Activated T-helper 2 cell treated with anti-CD3 and anti-CD28 coated beads, Interferon-gamma antibody, Interleukin-2, Interleukin-4, amounts not matched to agents 10 μg/mL and 5 μg/mL and 100 μg/mL, durations not matched to agents 14 hours and 24 hours and 36 hours (primary cell): ENCODE measurements at regions not wholly inside any gene's neighbourhood (a gene's known extent, or its start where the extent isn't known, plus 50 kb on each side); places are given as distances from the start of the nearest gene placed in this dataset.

ENCODE experiments used
- DNase-seq: peaks from one replicate; pipeline ENCODE4 v3.0.0; 2021; ENCODE audit warnings: low spot score
- H3K27ac Mint-ChIP-seq: one replicate; pipeline ENCODE4 v1.8.0; 2021; ENCODE audit warnings: mixed read lengths
- H3K27me3 Mint-ChIP-seq: one replicate; pipeline ENCODE4 v1.8.0; 2021; ENCODE audit warnings: low read depth, mixed read lengths
- H3K36me3 Mint-ChIP-seq: one replicate; pipeline ENCODE4 v1.8.0; 2021; ENCODE audit warnings: low read depth, mixed read lengths
- H3K4me1 Mint-ChIP-seq: one replicate; pipeline ENCODE4 v1.8.0; 2021; ENCODE audit warnings: low read depth, mixed read lengths
- H3K4me3 Mint-ChIP-seq: one replicate; pipeline ENCODE4 v1.8.0; 2021; ENCODE audit warnings: low read depth, mild to moderate bottlenecking, moderate library complexity, mixed read lengths
- H3K9me3 Mint-ChIP-seq: one replicate; pipeline ENCODE4 v1.8.0; 2021; ENCODE audit warnings: mixed read lengths
- intact Hi-C: fragments of 100-400 bp; cut with micrococcal nuclease; formaldehyde crosslinking; loops from one replicate; pipeline ENCODE4 v1.15.1; 2023

- Mint-ChIP-seq H3K4me3 (no peak overlapping the region), H3K4me1 (no peaks in the 10 kb centered on the region)
- intact Hi-C loops, result no loop called here
Measured at GRCh38 chr4:31045724-31046318, 325.7 kb downstream of the PCDH7 start.

GRCh38 chr4:31051151-31051550 lies 331.0 kb downstream of the PCDH7 start:
- intact Hi-C loops, result no loop called here
- H3K4me3 Mint-ChIP-seq, result no peak overlapping the region
- no peak for DNase-seq
- H3K27ac Mint-ChIP-seq, result no peak overlapping the region
- H3K36me3 Mint-ChIP-seq, result no peaks in the 10 kb centered on the region
- H3K27me3 Mint-ChIP-seq, result no peaks in the 10 kb centered on the region
- no peaks in the 10 kb centered on the region for H3K4me1 Mint-ChIP-seq
- peaks cover 7% of the 10 kb centered on the region for H3K9me3 Mint-ChIP-seq

More at GRCh38 chr4:31045724-31046318, 325.7 kb downstream of the PCDH7 start:
- Mint-ChIP-seq H3K27me3 (no peaks in the 10 kb centered on the region), H3K36me3 (no peaks in the 10 kb centered on the region), H3K27ac (no peak overlapping the region), H3K9me3 (peaks cover 4% of the 10 kb centered on the region)
- no peak for DNase-seq

- Mint-ChIP-seq H3K27ac (no peak overlapping the region), H3K4me1 (no peaks in the 10 kb centered on the region), H3K36me3 (no peaks in the 10 kb centered on the region), H3K9me3 (peaks cover 7% of the 10 kb centered on the region), H3K4me3 (no peak overlapping the region), H3K27me3 (no peaks in the 10 kb centered on the region)
- DNase-seq, result no peak
- intact Hi-C loops, result no loop called here
Measured at GRCh38 chr4:31051565-31051964, 331.4 kb downstream of the PCDH7 start.

- intact Hi-C loops, result no loop called here
- H3K27ac Mint-ChIP-seq, result no peak overlapping the region
- no peaks in the 10 kb centered on the region for H3K27me3 Mint-ChIP-seq
- H3K36me3 Mint-ChIP-seq, result no peaks in the 10 kb centered on the region
- H3K9me3 Mint-ChIP-seq, result peaks cover 7% of the 10 kb centered on the region
- no peak for DNase-seq
- no peaks in the 10 kb centered on the region for H3K4me1 Mint-ChIP-seq
- no peak overlapping the region for H3K4me3 Mint-ChIP-seq
Measured at GRCh38 chr4:31052519-31052918, 332.4 kb downstream of the PCDH7 start.

- DNase-seq, result no peak
- no peaks in the 10 kb centered on the region for H3K27me3 Mint-ChIP-seq
- H3K9me3 Mint-ChIP-seq, result peaks cover 7% of the 10 kb centered on the region
- no peaks in the 10 kb centered on the region for H3K36me3 Mint-ChIP-seq
- intact Hi-C loops, result no loop called here
- H3K4me3 Mint-ChIP-seq, result no peak overlapping the region
- no peaks in the 10 kb centered on the region for H3K4me1 Mint-ChIP-seq
- no peak overlapping the region for H3K27ac Mint-ChIP-seq
Measured at GRCh38 chr4:31053451-31053850, 333.3 kb downstream of the PCDH7 start.

GRCh38 chr4:31054295-31054694 lies 334.1 kb downstream of the PCDH7 start:
- Mint-ChIP-seq H3K4me3 (no peak overlapping the region), H3K27ac (no peak overlapping the region), H3K27me3 (no peaks in the 10 kb centered on the region), H3K9me3 (peaks cover 7% of the 10 kb centered on the region), H3K4me1 (no peaks in the 10 kb centered on the region), H3K36me3 (no peaks in the 10 kb centered on the region)
- DNase-seq, result no peak
- intact Hi-C loops, result no loop called here

- intact Hi-C loops, result no loop called here
- Mint-ChIP-seq H3K4me1 (no peaks in the 10 kb centered on the region), H3K4me3 (no peak overlapping the region), H3K27ac (no peak overlapping the region), H3K27me3 (no peaks in the 10 kb centered on the region), H3K36me3 (no peaks in the 10 kb centered on the region), H3K9me3 (no peaks in the 10 kb centered on the region)
- DNase-seq, result no peak
Measured at GRCh38 chr4:31058656-31059055, 338.5 kb downstream of the PCDH7 start.

GRCh38 chr4:31059753-31060522 lies 339.8 kb downstream of the PCDH7 start:
- Mint-ChIP-seq H3K4me1 (no peaks in the 10 kb centered on the region), H3K27me3 (no peaks in the 10 kb centered on the region), H3K4me3 (no peak overlapping the region), H3K27ac (no peak overlapping the region), H3K9me3 (peaks cover under 1% of the 10 kb centered on the region), H3K36me3 (no peaks in the 10 kb centered on the region)
- intact Hi-C loops, result no loop called here
- no peak for DNase-seq

GRCh38 chr4:31065086-31065485 lies 344.9 kb downstream of the PCDH7 start:
- Mint-ChIP-seq H3K4me1 (no peaks in the 10 kb centered on the region), H3K27me3 (no peaks in the 10 kb centered on the region), H3K9me3 (peaks cover 17% of the 10 kb centered on the region), H3K4me3 (no peak overlapping the region), H3K36me3 (no peaks in the 10 kb centered on the region), H3K27ac (no peak overlapping the region)
- no peak for DNase-seq
- intact Hi-C loops, result no loop called here

GRCh38 chr4:31068257-31069075 lies 348.3 kb downstream of the PCDH7 start:
- Mint-ChIP-seq H3K9me3 (peaks cover 17% of the 10 kb centered on the region), H3K27ac (no peak overlapping the region), H3K4me3 (no peak overlapping the region), H3K4me1 (no peaks in the 10 kb centered on the region), H3K27me3 (no peaks in the 10 kb centered on the region), H3K36me3 (no peaks in the 10 kb centered on the region)
- DNase-seq, result no peak
- intact Hi-C loops, result no loop called here

GRCh38 chr4:31069151-31069550 lies 349.0 kb downstream of the PCDH7 start:
- no peaks in the 10 kb centered on the region for H3K27me3 Mint-ChIP-seq
- H3K9me3 Mint-ChIP-seq, result peaks cover 21% of the 10 kb centered on the region
- intact Hi-C loops, result no loop called here
- H3K27ac Mint-ChIP-seq, result no peak overlapping the region
- H3K4me3 Mint-ChIP-seq, result no peak overlapping the region
- H3K4me1 Mint-ChIP-seq, result no peaks in the 10 kb centered on the region
- DNase-seq, result no peak
- H3K36me3 Mint-ChIP-seq, result no peaks in the 10 kb centered on the region

- Mint-ChIP-seq H3K9me3 (peaks cover 16% of the 10 kb centered on the region), H3K27me3 (no peaks in the 10 kb centered on the region), H3K36me3 (no peaks in the 10 kb centered on the region), H3K4me3 (no peak overlapping the region), H3K27ac (no peak overlapping the region), H3K4me1 (no peaks in the 10 kb centered on the region)
- intact Hi-C loops, result no loop called here
- DNase-seq, result no peak
Measured at GRCh38 chr4:31071508-31072486, 351.6 kb downstream of the PCDH7 start.
